GM04504 (cell line): ENCODE measurements at regions not wholly inside any gene's neighbourhood (a gene's known extent, or its start where the extent isn't known, plus 50 kb on each side); places are given as distances from the start of the nearest gene placed in this dataset.
"Not testable (repeated sequence)": the region's sequence is repeated elsewhere in the genome, so short reads cannot be mapped to it uniquely, and the experiment has no call there.

Source experiments
- DNase-seq: peaks from one replicate; pipeline ENCODE4 v3.0.0-alpha.2; 2012; ENCODE audit warnings: low read depth

GRCh38 chr17:62150471-62150870 lies 85.4 kb upstream of the MED13 start:
- no peak for DNase-seq

- DNase-seq = no peak
Measured at GRCh38 chr17:62149961-62150360, 84.9 kb upstream of the MED13 start.

DNA sequence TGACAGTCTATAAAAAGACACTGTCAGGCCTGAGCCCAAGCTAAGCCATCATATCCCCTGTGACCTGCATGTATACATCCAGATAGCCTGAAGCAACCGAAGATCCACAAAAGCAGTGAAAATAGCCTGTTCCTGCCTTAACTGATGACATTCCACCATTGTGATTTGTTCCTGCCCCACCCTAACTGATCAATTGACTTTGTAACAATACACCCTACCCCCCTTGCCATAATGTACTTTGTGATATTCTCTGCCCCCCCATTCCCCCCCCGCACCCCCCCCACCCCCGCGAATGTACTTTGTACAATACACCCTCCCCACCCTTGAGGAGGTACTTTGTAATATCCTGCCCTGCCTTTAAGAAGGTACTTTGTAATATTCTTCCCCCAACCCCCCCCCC lies 82.2 kb upstream of the MED13 start:
- no peak for DNase-seq

- DNase-seq = no peak
Measured at GRCh38 chr17:62140836-62141235, 75.8 kb upstream of the MED13 start.

- DNase-seq = no peak
Measured at GRCh38 chr17:62140376-62140775, 75.3 kb upstream of the MED13 start.

GRCh38 chr17:62139690-62140354 lies 74.7 kb upstream of the MED13 start:
- DNase-seq = not testable (repeated sequence)

- no peak for DNase-seq
Measured at GRCh38 chr17:62139141-62139540, 74.1 kb upstream of the MED13 start.

DNA sequence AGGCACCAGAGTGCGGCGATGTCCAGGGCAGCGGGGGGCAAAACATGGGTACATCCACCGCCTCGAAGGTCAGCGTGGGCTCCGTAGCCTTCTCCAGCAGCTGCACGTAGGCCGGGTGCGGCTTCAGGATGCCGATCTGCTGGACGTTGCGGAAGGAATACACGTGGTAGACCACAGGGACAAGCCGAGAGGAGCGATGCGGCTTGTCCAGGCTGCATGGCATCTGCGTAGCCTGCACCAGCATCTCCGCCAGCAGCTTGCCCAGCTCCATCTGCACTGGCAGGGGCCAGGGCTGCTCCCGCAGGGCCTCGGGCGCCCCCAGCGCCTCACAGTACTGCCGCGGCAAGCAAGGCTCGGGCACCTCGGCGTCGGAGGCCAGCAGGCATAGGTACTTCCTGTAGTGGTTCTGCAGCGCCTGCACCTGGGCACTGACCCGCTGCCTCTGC lies 73.6 kb upstream of the MED13 start:
- DNase-seq = not testable (repeated sequence)

GRCh38 chr17:62137734-62138624 lies 72.9 kb upstream of the MED13 start:
- DNase-seq = not testable (repeated sequence)

DNA sequence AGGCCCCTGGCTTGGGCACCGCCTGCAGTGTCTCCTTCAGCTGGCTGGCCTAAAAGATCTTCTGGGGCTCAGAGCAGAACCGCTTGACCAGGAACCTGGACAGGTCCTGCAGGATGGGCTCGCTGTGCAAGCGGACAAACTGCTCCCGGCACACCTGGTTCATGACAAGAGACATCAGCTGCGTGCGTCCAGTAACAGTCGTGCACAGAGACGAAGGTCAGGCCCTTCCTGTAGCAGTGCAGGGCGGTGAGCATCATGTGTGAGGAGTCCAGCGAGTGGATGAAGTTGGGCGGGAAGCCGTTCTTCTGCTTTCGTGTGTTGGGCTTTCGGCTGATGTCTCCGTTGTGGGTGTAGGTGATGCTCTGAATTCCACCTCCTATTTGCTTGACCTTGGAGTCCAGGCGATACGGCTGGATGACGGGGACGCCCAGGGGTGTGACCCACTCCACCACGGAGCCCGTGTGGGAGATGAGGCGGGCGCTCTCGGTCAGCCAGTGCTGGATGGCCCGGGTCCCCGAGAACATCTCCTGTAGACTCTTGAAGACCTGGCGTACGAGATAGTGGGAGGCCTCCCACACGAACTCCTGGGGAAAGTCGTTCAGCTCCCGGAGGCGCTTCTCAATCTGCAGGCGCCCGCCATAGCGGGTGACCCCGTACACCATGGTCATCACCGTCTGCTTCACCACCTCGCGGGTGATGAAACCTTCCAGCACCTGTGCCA lies 72.1 kb upstream of the MED13 start:
- DNase-seq = not testable (repeated sequence)

DNA sequence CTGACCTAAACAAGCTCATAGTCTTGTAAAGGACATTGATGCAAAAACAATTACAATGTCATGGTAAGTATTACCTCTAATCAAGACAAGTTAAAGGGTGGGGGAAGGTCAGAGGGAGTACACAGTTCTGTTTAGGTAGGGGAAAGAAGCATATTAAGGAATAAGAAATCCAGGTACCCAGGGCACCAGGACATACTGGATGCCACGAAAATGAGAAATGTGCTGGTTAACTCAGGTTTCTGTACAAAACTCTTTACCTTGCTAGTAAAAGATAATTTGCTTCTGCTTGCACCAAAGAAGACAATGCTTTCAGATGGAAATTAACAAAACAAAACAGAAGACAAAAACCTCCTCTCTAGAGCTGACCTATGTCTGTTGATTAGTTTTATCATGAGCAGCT lies 70.7 kb upstream of the MED13 start:
- no peak for DNase-seq

GRCh38 chr17:62135096-62135495 lies 70.0 kb upstream of the MED13 start:
- DNase-seq = not testable (repeated sequence)

- DNase-seq = no peak
Measured at GRCh38 chr17:62134397-62134796, 69.3 kb upstream of the MED13 start.

- DNase-seq = not testable (repeated sequence)
Measured at GRCh38 chr17:62131271-62131670, 66.2 kb upstream of the MED13 start.

- DNase-seq = no peak
Measured at GRCh38 chr17:62130739-62131138, 65.7 kb upstream of the MED13 start.

DNA sequence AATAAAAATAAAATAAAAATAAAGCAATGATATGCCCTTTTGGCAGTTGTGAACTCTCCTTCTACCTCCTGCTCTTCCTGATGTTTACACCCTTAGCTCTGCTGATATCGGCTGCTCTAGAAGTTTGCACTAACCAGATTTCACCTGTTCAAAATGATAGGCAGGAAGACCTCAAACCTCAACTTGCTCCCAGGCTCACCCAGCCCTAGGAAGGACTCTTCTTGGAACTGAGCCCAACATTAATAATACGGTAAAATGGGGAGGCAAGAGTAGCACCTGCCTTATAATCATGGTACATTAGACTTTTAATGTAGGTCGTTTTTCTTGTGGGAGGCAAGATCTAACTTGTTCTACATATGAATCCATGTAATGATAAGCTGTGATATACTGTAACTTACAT lies 61.2 kb upstream of the MED13 start:
- DNase-seq = no peak

GRCh38 chr17:62125307-62125706 lies 60.2 kb upstream of the MED13 start:
- DNase-seq = no peak

- DNase-seq = no peak
Measured at GRCh38 chr17:62121025-62121730, 56.1 kb upstream of the MED13 start.

GRCh38 chr17:62119373-62119772 lies 54.3 kb upstream of the MED13 start:
- no peak for DNase-seq
